GM12878 (cell line): ENCODE measurements at regions not wholly inside any gene's neighbourhood (a gene's known extent, or its start where the extent isn't known, plus 50 kb on each side); places are given as distances from the start of the nearest gene placed in this dataset.

Source experiments
- BHLHE40 ChIP-seq, 2 experiments: fragments of 450-650 bp in 1 of 2; IDR thresholded peaks; 2 replicates each; pipeline ENCODE4 v1.6.1; 2011 to 2017; ENCODE audit warnings: low read depth in 2 of 2, borderline replicate concordance in 1 of 2, improper control_type of control experiment in 1 of 2, low read length in 1 of 2, mild to moderate bottlenecking in 1 of 2
- CTCF ChIP-seq, 3 experiments: IDR thresholded peaks in 2 of 3; conservative IDR thresholded peaks in 1 of 3; 2 replicates each; pipeline ENCODE4 v1.5.1; 2011; ENCODE audit warnings: low read depth in 3 of 3, low read length in 3 of 3, mild to moderate bottlenecking in 3 of 3, control low read depth in 2 of 3, moderate library complexity in 2 of 3, inconsistent platforms in 1 of 3, mixed read lengths in 1 of 3; ENCODE audit not compliant: control insufficient read depth in 2 of 3, insufficient read depth in 1 of 3; ENCODE audit errors: extremely low read depth in 1 of 3
- EP300 ChIP-seq, 2 experiments: fragments of 150-350 bp in 1 of 2; IDR thresholded peaks; 2 replicates each; pipeline ENCODE4 v1.6.1; 2011 to 2012; ENCODE audit warnings: low read depth in 2 of 2, low read length in 2 of 2, borderline replicate concordance in 1 of 2, improper control_type of control experiment in 1 of 2, inconsistent platforms in 1 of 2; ENCODE audit not compliant: control insufficient read depth in 1 of 2
- RAD21 ChIP-seq: IDR thresholded peaks from 2 replicates; pipeline ENCODE4 v1.6.1; 2011; ENCODE audit warnings: mild to moderate bottlenecking, low read depth, low read length, moderate library complexity; ENCODE audit not compliant: insufficient read depth
- TAF1 ChIP-seq: IDR thresholded peaks from 2 replicates; pipeline ENCODE4 v1.6.1; 2011; ENCODE audit warnings: mild to moderate bottlenecking, low read depth, low read length, borderline replicate concordance
- TF ChIP-seq, protein P1 (sequence below): IDR thresholded peaks from 2 replicates; pipeline ENCODE4 v1.6.1; 2012; ENCODE audit warnings: low read depth, low read length, improper control_type of control experiment

GRCh38 chr6:6453186-6453585 is 132.7 kb upstream of the F13A1 start:
- TF ChIP-seq CTCF (IDR thresholded peaks at IDR 0.05 in 2 of 3, conservative IDR thresholded peaks at IDR 0.05 in 1 of 3; ENCODE audit: control insufficient read depth in 2 of 3, extremely low read depth in 1 of 3, insufficient read depth in 1 of 3, low read depth in 3 of 3, low read length in 3 of 3) (no peak), BHLHE40 (IDR thresholded peaks at IDR 0.05; ENCODE audit: borderline replicate concordance in 1 of 2, low read depth in 2 of 2, low read length in 1 of 2) (no peak), EP300 (IDR thresholded peaks at IDR 0.05; ENCODE audit: borderline replicate concordance in 1 of 2, control insufficient read depth in 1 of 2, low read depth in 2 of 2, low read length in 2 of 2) (no peak), TAF1 (no peak), RAD21 (no peak)
- TF ChIP-seq, protein P1, sequence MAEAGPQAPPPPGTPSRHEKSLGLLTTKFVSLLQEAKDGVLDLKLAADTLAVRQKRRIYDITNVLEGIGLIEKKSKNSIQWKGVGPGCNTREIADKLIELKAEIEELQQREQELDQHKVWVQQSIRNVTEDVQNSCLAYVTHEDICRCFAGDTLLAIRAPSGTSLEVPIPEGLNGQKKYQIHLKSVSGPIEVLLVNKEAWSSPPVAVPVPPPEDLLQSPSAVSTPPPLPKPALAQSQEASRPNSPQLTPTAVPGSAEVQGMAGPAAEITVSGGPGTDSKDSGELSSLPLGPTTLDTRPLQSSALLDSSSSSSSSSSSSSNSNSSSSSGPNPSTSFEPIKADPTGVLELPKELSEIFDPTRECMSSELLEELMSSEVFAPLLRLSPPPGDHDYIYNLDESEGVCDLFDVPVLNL = no peak
